Femur (tissue), 1 donor: ENCODE measurements at regions not wholly inside any gene's neighbourhood (a gene's known extent, or its start where the extent isn't known, plus 50 kb on each side); places are given as distances from the start of the nearest gene placed in this dataset.

Experiments
- DNase-seq: peaks from one replicate; pipeline ENCODE4 v3.0.0-alpha.2; 2017

DNA sequence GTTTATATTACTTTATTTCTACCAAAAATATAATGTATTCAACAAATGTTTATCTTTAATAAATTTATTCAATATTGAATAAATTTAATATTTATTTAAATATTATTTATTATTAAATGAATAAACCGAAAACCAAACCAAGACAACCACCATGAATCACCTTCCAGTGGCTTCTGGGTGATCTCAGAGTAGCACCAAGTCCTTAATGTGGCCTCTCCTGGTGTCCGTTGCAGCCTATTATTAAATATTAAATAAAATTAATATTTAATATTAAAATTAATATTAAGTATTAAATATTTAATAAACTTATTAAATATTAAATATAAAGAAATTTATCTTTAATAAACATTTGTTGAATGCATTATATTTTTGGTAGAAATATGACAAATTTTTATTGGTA, 143.3 kb upstream of the PLPP4 start:
- DNase-seq, result no peak

DNA sequence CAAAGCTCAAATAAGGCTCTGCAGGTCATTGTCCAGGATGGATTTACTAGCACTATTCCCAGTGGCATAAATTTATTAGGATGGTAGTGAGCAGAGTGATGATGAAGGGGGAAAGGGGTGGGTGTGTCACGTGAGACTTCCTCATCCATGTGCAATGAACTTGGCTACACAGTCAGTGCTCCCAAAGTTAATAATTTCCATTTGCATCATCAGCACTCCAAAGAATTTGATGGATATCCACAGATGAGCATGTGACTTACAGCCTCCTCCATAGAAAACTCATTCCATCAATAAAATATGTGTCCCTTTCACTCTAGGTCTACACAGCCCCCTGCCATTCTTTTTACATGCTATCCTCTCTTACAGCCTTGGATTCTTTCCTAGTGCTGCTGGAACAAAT, 142.6 kb upstream of the PLPP4 start:
- DNase-seq, result no peak

DNA sequence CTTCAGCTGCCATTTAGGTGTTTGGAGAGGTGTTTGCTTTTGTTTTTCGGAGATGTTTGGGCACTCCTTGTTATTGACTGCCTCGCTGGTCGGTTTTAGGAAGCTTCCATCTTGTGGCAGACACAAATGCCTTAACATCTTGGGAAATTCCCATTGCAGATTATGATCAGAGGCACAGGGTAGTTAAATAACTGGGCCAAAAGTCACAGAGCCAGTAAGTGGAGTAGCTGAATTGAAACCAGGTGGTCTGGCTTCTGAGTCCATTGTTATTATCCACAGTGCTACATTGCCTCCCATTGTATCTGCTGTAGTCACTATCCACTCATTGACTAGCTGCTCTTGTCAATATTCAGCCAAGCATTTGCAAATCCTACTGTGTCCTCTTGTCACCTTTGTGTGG, 138.2 kb upstream of the PLPP4 start:
- DNase-seq, result no peak

DNA sequence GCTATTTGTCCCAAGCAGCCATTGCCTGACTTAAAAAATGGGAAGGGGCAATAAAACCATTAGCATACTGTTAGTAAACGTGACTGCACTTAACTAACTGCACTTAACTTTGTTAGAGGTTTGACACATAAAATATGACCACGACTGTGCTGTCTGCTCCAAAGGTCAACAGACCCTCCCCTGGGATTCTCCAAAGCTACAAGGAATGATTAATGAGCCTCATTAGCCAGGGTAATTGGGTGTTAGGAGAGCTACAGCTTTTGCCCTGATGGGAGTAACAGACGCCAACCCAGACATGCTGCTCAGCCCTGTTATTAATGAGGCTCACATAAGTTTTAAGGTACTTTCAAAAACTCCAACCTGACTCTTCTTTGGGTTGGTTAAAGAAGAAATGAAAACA, 129.4 kb upstream of the PLPP4 start:
- no peak for DNase-seq

DNA sequence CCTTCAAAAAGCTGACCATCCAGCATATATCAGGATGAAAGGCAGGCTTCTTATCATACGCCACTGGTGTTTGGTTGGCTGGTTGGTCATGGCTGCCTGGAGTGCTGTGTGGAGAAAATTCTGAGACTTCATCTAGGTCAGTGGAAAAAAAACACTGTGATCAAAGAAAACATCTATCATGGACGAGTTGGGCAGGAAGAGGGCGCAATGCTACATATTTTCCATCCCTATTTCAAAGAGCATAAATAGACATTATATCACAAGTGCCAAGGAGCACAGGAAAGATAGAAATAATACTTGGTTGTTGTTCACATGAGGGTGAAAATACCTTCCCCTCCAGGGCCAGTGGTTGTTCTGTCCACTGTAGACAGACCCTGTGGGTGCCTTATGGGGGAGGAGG, 128.4 kb upstream of the PLPP4 start:
- no peak for DNase-seq

DNA sequence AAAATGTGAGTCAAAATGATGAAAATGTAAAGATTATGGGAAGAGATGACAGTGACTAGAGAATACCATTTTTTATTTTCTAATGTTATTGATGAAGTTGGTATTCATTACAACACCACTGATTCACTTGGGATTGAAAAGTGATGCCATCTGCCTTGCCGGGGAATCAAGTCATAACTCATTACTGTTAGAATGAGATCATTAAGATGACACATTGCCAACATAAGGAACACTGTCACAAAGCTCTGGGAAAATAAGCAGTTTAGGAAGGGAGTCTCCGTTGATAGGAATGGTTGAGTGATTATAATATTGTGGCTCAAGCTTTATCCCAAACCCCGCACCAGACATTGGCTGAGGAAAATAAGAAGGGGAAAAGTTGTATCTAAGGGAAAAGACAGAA, 121.5 kb upstream of the PLPP4 start:
- DNase-seq, result no peak

DNA sequence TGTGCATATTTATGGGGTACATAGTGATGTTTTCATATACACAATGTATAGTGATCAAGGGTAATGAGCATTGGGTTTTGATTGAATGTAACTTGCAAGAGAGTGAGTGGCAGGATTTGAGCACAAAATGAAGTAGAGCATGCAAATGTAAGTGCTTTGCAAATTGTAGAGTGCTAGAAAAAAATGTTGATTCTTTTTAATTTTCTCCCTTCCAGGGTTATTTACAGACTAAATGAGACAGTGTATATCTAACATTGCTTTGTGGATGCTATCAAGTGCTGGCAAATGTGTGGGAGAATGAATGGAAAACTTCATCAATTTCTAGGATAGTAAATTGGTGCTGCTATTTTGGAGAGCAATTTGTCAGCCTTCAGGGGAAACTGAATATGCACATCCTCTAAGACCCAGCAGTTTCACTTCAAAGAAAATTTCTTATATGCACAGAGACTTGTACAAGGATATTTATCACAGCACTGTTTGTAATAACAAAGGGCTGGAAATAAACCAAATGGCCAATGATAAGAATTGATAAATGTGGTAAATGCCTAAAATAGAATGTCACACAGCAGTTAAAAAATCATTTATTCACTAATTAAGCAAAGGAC, 120.6 kb upstream of the PLPP4 start:
- DNase-seq, result no peak

DNA sequence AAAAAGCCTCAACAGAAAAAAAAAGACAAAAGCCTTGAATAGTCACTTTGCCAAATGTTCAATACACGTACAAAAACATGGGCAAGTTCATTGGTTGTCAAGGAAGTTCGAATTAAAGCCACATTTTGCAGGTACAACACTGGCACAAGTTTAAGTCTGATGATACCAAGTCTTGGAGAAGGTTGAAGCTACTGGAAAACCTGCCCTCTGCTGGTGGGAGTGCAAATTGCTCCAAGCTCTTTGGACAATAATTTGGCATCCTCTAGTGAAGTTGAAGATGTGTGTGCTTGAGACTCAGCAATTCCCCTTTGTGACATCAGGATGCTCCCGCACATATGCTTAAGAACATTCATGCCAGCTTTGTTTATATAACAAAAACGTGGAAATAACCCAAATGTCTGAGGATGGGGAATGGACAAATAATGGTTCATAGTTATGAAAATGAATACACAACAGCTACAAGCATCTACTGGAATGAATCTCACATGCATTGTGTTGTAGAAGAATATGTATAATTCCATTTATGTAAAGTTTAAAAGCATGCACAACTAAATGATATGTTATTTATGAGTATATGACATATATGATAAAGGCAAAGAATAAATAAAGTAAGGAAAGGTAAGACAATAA, 120.0 kb upstream of the PLPP4 start:
- peak; percentile 30 for DNase-seq

DNA sequence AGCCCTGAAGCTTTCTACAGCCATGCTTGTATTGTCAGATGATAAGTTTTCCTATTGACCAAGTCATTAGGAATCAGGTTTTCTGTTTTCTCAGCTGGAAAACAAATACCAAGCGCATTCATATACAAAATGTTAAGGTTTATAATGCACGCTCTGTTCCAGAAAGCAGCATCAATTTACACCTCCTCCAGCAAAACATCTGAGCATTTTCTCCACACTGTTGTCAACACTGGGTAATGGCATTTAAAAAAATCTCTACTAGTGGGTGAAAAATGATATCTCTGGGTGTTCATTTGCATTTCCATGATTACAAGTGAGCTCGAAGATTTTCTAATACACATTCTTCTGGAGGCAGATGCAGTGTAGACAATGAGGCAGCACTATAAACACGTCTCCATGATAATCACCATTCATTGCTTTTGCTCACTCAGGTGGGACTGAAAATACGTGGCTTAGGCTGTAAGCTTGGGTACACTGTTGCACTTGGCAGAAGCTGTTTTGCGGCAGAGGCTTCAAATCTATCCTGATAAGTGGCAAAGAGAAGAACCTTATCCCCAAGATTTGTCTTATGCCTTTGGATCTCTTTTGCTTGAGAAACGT, 114.8 kb upstream of the PLPP4 start:
- DNase-seq, result no peak

DNA sequence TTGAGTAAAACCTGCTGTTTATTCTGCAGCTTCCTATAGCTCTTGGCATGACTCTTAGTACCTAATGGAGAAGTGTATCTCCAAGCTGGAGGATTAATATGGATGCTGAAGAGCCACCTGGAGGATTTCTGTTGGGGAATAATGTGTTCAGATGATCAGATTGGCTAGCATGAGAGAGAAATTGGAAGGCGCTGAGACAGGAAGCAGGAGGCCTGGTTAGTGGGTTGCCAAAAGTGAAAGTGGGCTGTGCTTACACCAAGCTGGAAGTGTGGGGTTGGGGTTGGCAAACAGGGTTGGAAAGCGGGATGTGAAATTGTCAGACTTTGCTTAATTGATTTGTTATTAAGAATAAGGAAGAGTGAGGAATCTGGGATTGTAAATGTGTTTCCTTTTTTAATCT, 111.8 kb upstream of the PLPP4 start:
- no peak for DNase-seq

DNA sequence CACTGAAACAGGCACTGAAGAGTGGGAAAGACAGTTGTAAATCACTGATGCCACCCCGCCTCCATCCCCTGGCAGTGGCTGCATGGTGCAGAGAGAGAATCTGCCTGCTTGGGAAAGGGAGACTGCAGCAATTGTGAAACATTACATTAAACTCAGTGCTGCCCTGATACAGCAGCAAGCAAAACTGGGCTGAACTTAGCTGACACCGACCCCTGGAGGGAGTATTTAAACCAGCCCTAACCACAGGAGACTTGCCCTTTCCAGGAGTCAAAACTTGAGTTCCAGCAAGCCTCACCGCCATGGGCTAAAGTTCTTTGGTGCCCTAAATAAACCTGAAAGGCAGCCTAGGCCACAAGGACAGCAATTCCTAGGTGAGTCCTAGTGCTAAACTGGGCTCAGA, 109.4 kb upstream of the PLPP4 start:
- no peak for DNase-seq

DNA sequence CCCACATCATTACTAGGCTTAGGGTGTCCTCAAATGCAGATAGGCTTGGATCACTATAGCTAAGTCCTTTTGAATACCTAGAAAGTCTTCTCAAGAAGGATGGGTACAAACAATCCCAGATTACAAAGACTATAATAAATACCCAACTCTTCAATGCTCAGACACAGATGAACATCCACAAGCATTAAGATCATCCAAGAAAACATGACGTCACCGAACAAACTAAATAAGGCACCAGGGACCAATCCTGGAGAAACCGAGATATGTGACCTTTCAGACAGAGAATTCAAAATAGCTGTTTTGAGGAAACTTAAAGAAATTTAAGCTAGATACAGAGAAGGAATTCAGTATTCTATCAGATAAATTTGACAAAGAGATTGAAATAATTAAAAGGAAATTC, 108.0 kb upstream of the PLPP4 start:
- no peak for DNase-seq

DNA sequence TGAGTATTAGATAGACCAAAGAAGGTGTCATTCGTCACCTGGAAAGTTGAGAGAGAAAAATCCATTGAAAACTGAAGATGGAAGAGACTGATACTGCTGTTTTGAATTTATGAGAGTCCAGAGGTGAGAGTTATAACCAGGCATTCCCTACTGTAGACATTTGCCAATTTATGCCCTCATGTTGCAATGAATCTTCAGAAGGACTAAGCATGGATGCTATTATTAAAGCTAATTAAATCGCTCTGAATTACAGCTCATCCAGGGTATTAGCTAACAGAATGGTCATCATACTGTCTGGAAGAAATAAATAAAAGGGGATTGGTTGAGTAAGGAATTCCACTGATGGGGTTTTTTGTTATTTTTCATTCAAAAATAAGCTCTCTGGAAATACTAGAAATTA, 101.6 kb upstream of the PLPP4 start:
- no peak for DNase-seq

DNA sequence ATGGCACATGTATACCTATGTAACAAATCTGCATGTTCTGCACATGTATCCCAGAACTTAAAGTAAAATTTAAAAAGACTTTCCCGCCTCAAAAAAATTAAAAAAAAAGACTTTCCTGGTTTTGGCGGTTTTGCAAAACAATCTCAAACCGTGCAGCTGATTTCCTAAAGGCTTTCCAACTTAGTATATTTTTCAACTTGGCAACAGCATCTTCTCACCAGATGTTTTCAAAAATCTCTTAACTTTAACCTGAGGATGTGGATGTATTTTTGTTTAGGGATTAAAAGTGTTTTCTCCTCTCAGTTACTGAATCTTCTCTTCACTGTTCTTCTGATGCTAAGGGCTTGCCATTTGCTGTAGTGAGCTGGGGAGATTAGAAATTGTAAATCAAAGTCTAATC, 96.5 kb upstream of the PLPP4 start:
- DNase-seq, result no peak

DNA sequence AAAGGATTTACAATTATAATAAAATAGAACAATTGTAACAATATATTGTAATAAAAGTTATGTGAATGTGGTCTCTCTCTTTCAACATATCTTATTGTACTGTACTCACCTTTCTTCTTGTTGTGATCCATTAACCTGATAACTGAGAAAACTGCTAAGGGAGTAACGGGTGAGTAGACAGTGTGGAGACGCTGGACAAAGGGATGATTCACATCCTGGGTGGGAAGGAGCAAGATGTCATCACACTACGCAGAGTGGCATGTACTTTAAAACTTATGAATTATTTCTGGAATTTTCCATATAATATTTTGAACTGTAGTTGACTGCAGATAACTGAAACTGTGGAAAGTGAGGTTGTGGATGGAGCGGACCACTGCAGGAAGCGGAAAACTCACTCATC, 91.2 kb upstream of the PLPP4 start:
- DNase-seq, result no peak

DNA sequence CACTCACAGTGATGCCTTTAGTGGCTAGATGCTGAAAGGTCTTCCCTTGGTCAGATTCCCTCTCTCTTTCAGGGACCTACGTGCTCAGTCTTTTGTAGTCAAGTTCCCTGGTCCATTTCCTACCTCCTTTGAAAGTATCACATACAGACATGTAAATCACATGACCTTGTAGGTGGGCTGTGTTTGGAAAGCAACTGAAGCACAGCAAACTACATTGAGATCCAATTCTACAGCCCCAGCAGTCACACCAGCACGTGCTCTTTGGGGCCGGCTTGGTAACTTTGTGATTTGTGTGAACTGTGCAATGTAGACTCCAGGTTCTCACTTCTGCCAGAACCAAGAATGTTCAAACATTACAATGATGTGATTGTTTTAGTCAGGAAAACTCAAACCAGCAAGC, 89.7 kb upstream of the PLPP4 start:
- no peak for DNase-seq

DNA sequence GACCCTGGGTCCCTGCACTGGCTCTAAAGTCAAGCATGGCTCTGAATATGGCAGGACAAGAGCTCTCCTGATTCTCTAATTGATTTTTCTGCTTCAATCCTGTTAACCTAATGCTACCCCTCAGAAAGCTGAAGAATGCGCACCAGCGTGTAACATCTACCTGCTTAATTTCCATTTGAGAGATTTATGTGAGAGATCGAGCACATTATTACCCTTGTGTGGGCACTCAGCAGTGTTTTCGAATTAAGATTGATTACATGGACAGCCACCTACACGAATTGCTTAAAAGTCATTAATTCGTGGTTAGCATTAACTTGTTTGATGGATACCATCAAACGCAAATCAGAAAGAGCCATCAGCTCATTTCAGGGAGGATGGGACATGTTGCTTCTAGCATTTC, 88.7 kb upstream of the PLPP4 start:
- DNase-seq, result no peak

DNA sequence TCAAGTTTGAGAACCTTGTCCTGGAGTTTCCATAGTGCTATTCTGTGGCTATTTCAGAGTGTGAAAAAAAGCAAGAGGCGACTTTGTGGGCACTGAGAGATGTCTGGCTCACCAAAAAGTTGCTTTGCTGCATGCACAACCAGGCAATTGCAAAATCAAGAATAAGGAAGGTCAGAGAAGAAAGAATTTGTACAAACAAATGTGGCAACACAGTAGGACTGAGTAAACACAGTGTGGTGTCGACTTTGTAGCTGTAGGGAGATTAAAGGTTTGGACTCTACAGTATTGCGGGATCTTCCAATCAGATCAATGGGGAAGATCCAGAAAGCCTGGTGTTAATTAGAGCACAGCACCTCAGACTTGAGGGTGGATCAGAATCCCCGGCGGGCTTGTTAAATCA, 88.1 kb upstream of the PLPP4 start:
- DNase-seq, result no peak

DNA sequence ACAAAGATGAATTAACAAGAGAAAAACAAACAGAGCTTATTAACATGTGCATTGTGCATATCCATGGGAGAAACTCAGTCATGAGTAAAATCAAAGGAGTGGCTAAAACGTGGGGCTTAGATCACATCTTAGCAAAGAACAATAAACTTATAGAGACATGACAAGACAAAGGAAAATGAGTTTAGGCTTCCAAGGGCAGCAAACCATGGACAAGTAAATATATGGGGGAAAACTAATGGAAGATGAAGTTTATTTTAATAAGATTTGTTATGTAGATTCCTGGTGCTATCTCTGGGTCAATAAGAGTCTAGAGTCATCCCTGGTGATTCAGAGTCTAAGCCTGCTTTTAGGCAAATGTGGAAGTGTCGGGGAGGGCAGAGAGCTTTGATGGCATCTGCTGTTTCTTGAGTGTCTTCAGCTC, 87.2 kb upstream of the PLPP4 start:
- no peak for DNase-seq

DNA sequence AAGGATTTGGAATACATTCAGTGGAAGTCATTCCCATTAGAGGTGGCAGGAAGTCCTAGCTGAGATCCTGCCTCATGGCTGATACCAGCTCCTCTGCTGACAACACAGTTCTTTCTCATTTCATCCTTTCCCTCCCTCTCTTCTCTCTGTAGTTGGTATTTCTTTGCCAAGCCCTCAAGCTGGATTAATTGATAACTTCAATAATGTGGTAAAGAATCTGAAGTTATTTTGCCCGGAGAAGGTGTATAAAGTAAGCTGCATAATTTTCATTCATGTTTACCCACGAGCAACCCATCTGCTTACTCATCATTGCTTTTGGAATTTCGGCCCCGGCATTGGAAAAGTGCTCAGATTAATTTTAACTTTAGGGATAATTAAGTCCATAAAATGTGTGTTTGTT, 85.2 kb upstream of the PLPP4 start:
- DNase-seq, result no peak

DNA sequence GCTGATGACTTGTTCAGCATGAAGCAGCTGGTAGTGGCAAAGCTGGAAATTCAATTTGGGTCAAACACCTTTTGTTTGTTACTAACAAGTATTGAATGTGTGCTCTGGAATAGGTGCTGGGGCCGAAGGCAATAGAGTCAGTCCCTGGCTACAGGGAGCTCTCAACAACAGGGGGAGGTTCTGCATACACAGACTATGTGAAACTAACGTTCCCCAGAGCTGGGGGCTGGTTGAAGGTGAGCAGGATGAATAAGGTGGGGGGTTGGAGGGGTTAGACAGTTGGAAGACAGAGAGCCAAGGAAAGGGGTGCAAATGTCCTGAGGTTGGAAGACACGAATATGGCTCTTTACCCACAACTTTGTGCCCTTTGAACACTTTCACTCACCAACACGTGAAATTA, 84.1 kb upstream of the PLPP4 start:
- no peak for DNase-seq

DNA sequence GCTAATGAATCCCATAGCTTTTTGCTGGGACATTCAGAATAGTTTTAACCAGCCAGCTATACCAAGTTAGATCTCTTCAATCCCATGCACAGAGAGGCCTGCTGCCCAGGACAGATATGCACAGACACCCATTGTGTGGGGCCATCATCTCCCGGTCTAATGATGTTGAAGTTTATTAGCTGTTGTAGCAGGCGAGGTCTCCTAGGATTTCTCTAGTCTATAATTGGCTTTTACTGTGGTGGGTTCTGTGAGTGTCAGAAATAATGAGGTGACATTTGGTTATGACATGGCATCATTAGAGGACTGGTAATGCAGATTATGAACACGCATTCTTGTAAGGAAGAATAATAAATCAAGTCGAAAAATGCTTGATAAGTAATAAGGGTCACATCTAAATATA, 81.4 kb upstream of the PLPP4 start:
- no peak for DNase-seq

DNA sequence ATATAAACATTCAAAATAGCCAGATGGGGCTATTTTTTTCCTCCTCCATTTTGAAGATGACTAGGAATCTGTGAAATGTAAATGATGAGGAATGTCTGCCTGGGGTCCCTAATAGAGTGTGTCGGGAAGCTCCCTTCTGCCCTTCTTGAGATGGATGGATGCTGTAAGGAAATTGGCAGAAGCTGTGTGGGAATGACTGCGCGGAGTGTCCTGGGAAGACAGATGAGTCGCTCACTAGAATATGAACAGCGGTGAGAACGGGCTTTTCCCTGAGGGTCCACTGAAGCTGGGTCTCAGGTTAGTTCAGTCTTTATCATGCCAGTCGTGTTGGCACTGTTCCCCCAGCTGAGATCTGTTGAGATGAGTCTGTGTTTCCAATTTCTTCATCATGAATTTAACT, 75.1 kb upstream of the PLPP4 start:
- no peak for DNase-seq

DNA sequence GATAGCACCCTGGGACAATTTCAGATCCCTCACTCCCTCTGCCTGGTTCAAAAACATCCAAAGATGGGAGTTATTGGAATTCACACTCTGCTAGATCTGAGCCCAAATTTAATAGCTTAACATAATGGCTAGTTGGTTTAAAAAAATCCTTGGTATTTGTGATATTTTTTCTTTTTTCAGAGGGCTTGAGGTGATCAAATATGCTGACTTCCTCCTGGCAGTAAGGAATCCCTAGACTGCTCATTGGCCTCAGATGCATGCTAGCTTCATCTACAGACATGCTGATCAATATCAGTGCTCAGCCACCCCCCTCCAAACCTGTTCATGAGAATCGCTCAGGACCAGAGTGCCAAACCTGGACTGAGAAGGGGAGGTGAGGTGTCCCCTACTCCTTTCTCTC, 74.7 kb upstream of the PLPP4 start:
- DNase-seq, result no peak

DNA sequence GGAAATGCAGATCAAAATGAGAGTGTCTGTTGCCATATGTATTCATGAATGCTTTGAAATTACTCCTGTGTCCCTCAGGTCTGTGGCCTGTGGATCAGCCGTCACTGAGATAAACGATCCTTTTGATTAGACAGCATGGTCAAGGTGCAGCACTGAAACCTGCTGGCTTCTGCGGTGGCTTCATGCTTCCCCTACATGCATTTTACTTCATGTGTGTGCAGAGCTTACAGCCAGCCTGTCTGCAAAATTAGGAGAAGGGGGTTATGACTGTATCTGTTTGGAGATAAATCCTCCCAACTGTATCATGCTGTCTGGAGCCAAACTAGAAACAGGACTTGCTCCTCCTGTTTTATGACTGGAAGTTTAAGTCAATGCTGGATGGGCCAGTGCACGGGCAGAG, 71.0 kb upstream of the PLPP4 start:
- DNase-seq, result no peak
